DOHH2 (cell line): ENCODE measurements at regions not wholly inside any gene's neighbourhood (a gene's known extent, or its start where the extent isn't known, plus 50 kb on each side); places are given as distances from the start of the nearest gene placed in this dataset.

Source experiments
- H3F3A ChIP-seq: fragments of 200-600 bp; sonication (generic), shearing (Covaris generic); 2 replicates; pipeline ENCODE4 v1.6.0; 2016; ENCODE audit warnings: antibody characterized with exemption, mild to moderate bottlenecking; ENCODE audit not compliant: control insufficient read depth, insufficient read depth
- H3K27ac ChIP-seq: fragments of 200-600 bp; sonication (generic); 2 replicates; pipeline ENCODE4 v1.5.1; 2014; ENCODE audit warnings: low read depth, mild to moderate bottlenecking, low read length, moderate library complexity
- H3K27me3 ChIP-seq: fragments of 200-600 bp; sonication (generic); 2 replicates; pipeline ENCODE4 v1.6.1; 2014; ENCODE audit warnings: mild to moderate bottlenecking, low read length, mixed read lengths; ENCODE audit not compliant: control insufficient read depth
- H3K36me3 ChIP-seq: fragments of 200-600 bp; sonication (generic); 2 replicates; pipeline ENCODE4 v1.6.1; 2014; ENCODE audit warnings: mild to moderate bottlenecking, low read length, moderate library complexity, mixed read lengths; ENCODE audit not compliant: control insufficient read depth
- H3K4me1 ChIP-seq: fragments of 200-600 bp; sonication (generic); 2 replicates; pipeline ENCODE4 v1.6.1; 2014; ENCODE audit warnings: mild to moderate bottlenecking, low read length, mixed read lengths; ENCODE audit not compliant: control insufficient read depth
- H3K4me2 ChIP-seq: fragments of 200-600 bp; sonication (generic); 2 replicates; pipeline ENCODE4 v1.6.0; 2014; ENCODE audit warnings: mild to moderate bottlenecking, low read length, moderate library complexity
- H3K4me3 ChIP-seq: fragments of 200-600 bp; sonication (generic); 2 replicates; pipeline ENCODE4 v1.5.1; 2014; ENCODE audit warnings: mild to moderate bottlenecking, low read length, mixed read lengths
- H3K79me2 ChIP-seq: fragments of 200-600 bp; sonication (generic); 2 replicates; pipeline ENCODE4 v1.6.1; 2014; ENCODE audit warnings: mild to moderate bottlenecking, low read length, mixed read lengths; ENCODE audit not compliant: control insufficient read depth
- H3K9me2 ChIP-seq: fragments of 200-600 bp; sonication (generic); replicated peaks from 2 replicates; pipeline ENCODE4 v1.6.1; 2014; ENCODE audit warnings: mild to moderate bottlenecking, low read length, mixed read lengths; ENCODE audit not compliant: control insufficient read depth
- H3K9me3 ChIP-seq: fragments of 200-600 bp; sonication (generic); 2 replicates; pipeline ENCODE4 v1.6.1; 2014; ENCODE audit warnings: antibody characterized with exemption, low read length, mixed read lengths; ENCODE audit not compliant: control insufficient read depth, insufficient read depth
- H4K20me1 ChIP-seq: fragments of 200-600 bp; sonication (generic); 2 replicates; pipeline ENCODE4 v1.6.0; 2014; ENCODE audit warnings: low read depth, mild to moderate bottlenecking, antibody characterized with exemption, low read length, moderate library complexity; ENCODE audit not compliant: control insufficient read depth, insufficient read depth
- EZH2phosphoT487 ChIP-seq: fragments of 200-600 bp; sonication (generic); IDR thresholded peaks from 2 replicates; pipeline ENCODE4 v1.6.1; 2017; ENCODE audit warnings: borderline replicate concordance, mild to moderate bottlenecking, antibody characterized with exemption, low read length, moderate library complexity, mixed read lengths
- TF ChIP-seq, protein P1 (sequence below): fragments of 200-600 bp; sonication (generic); IDR thresholded peaks from one replicate; pipeline ENCODE4 v1.5.1; 2014; ENCODE audit warnings: antibody characterized with exemption, mild to moderate bottlenecking, low read depth, low read length; ENCODE audit not compliant: poor library complexity, severe bottlenecking

- Histone ChIP-seq H3K4me1 (no peaks in the 10 kb centered on the region), H3K27ac (no peak overlapping the region), H3K4me2 (no peak overlapping the region), H3K36me3 (no peaks in the 10 kb centered on the region), H3K9me2 (no peaks in the 10 kb centered on the region), H3K4me3 (no peak overlapping the region), H3K9me3 (no peaks in the 10 kb centered on the region), H3F3A (no peaks in the 10 kb centered on the region), H4K20me1 (no peaks in the 10 kb centered on the region), H3K79me2 (no peaks in the 10 kb centered on the region), H3K27me3 (no peaks in the 10 kb centered on the region)
- TF ChIP-seq, protein P1, sequence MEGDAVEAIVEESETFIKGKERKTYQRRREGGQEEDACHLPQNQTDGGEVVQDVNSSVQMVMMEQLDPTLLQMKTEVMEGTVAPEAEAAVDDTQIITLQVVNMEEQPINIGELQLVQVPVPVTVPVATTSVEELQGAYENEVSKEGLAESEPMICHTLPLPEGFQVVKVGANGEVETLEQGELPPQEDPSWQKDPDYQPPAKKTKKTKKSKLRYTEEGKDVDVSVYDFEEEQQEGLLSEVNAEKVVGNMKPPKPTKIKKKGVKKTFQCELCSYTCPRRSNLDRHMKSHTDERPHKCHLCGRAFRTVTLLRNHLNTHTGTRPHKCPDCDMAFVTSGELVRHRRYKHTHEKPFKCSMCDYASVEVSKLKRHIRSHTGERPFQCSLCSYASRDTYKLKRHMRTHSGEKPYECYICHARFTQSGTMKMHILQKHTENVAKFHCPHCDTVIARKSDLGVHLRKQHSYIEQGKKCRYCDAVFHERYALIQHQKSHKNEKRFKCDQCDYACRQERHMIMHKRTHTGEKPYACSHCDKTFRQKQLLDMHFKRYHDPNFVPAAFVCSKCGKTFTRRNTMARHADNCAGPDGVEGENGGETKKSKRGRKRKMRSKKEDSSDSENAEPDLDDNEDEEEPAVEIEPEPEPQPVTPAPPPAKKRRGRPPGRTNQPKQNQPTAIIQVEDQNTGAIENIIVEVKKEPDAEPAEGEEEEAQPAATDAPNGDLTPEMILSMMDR, result no peak
- no peak for TF ChIP-seq EZH2phosphoT487
Measured at GRCh38 chr2:71992036-71992435, 155.6 kb downstream of the CYP26B1 start.

GRCh38 chr2:71991397-71991796, 156.3 kb downstream of the CYP26B1 start:
- H3K9me3 ChIP-seq, result no peaks in the 10 kb centered on the region
- no peaks in the 10 kb centered on the region for H3F3A ChIP-seq
- no peak for TF ChIP-seq EZH2phosphoT487
- TF ChIP-seq, protein P1, result no peak
- no peaks in the 10 kb centered on the region for H3K36me3 ChIP-seq
- H3K27ac ChIP-seq, result no peak overlapping the region
- no peaks in the 10 kb centered on the region for H3K27me3 ChIP-seq
- no peaks in the 10 kb centered on the region for H4K20me1 ChIP-seq
- no peak overlapping the region for H3K4me2 ChIP-seq
- H3K4me1 ChIP-seq, result no peaks in the 10 kb centered on the region
- no peaks in the 10 kb centered on the region for H3K9me2 ChIP-seq
- H3K4me3 ChIP-seq, result no peak overlapping the region
- H3K79me2 ChIP-seq, result no peaks in the 10 kb centered on the region

DNA sequence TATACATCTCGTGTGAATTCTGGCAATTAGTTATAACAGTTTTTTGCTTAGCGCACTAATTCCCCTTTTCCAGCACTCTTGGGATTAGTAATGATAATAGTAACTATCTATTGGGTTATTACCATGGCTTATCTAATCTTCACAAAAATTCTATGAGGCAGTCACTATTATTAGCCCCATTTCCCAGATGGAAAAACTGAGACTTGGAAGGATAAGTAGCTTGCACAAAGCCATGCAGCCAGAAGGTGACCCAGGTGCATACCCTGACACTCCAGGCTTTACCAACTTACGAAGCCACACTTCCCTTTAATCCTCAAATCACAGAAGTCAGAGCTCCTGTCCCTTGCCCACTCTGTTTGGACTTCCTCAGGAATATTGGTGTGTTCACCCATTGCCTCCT, 156.8 kb downstream of the CYP26B1 start:
- H3F3A ChIP-seq, result no peaks in the 10 kb centered on the region
- no peaks in the 10 kb centered on the region for H3K79me2 ChIP-seq
- no peaks in the 10 kb centered on the region for H3K4me1 ChIP-seq
- H3K9me3 ChIP-seq, result no peaks in the 10 kb centered on the region
- TF ChIP-seq EZH2phosphoT487, result no peak
- TF ChIP-seq, protein P1, result no peak
- H3K27ac ChIP-seq, result no peak overlapping the region
- H3K4me2 ChIP-seq, result no peak overlapping the region
- no peaks in the 10 kb centered on the region for H3K27me3 ChIP-seq
- H3K36me3 ChIP-seq, result no peaks in the 10 kb centered on the region
- no peaks in the 10 kb centered on the region for H4K20me1 ChIP-seq
- H3K9me2 ChIP-seq, result no peaks in the 10 kb centered on the region
- no peak overlapping the region for H3K4me3 ChIP-seq

GRCh38 chr2:71990122-71990521, 157.5 kb downstream of the CYP26B1 start:
- H4K20me1 ChIP-seq, result no peaks in the 10 kb centered on the region
- no peak overlapping the region for H3K4me2 ChIP-seq
- no peak overlapping the region for H3K4me3 ChIP-seq
- H3K27ac ChIP-seq, result no peak overlapping the region
- no peaks in the 10 kb centered on the region for H3K9me3 ChIP-seq
- no peaks in the 10 kb centered on the region for H3F3A ChIP-seq
- no peaks in the 10 kb centered on the region for H3K4me1 ChIP-seq
- H3K27me3 ChIP-seq, result no peaks in the 10 kb centered on the region
- no peak for TF ChIP-seq EZH2phosphoT487
- TF ChIP-seq, protein P1, result no peak
- H3K9me2 ChIP-seq, result no peaks in the 10 kb centered on the region
- no peaks in the 10 kb centered on the region for H3K36me3 ChIP-seq
- H3K79me2 ChIP-seq, result no peaks in the 10 kb centered on the region
